HCT116 (cell line): ENCODE measurements at regions not wholly inside any gene's neighbourhood (a gene's known extent, or its start where the extent isn't known, plus 50 kb on each side); places are given as distances from the start of the nearest gene placed in this dataset.

Experiments used
- ATAC-seq: fragments of 200-7000 bp; cut with Tn5 transposase; 2 replicates; pipeline ENCODE4 v1.9.1; 2020; ENCODE audit warnings: mild to moderate bottlenecking, moderate library complexity
- BruUV-seq: library from RNA; stranded (reverse); fragments of 400-500 nt; replicated peaks from 2 replicates; lab custom pipeline; 2021; lab: Mats Ljungman, UMichigan
- CTCF ChIA-PET: fragments of 300-600 bp; sonication (Branson Sonifier 250); formaldehyde crosslinking; loops from one replicate; lab custom pipeline; 2021; ENCODE audit warnings: antibody characterized with exemption; lab: Charles Lee
- POLR2A ChIA-PET: fragments of 300-600, 350-600 bp; sonication (Branson Sonifier 250); formaldehyde crosslinking; loops from one replicate; lab custom pipeline; 2021; ENCODE audit warnings: antibody characterized with exemption; lab: Charles Lee
- RAD21 ChIA-PET, 2 experiments: fragments of 300-600 bp; sonication (Branson Sonifier 250); formaldehyde crosslinking; loops; one replicate each; lab custom pipeline; 2023; ENCODE audit warnings: low total read pairs in 2 of 2; ENCODE audit not compliant: uncharacterized antibody in 2 of 2, unreplicated experiment in 2 of 2, low non-redundant PET in 1 of 2; lab: Charles Lee
- DNase-seq: peaks from one replicate; pipeline ENCODE4 v3.0.0-alpha.2; 2010; ENCODE audit warnings: low read depth, low spot score
- H2AFZ ChIP-seq: fragments of 200-600 bp; shearing (Covaris generic), sonication (generic); 2 replicates; pipeline ENCODE4 v1.6.1; 2017; ENCODE audit warnings: low read depth, mixed run types, mixed read lengths, antibody characterized with exemption, low read length; ENCODE audit not compliant: poor library complexity, severe bottlenecking
- H3K27ac ChIP-seq: 2 replicates; pipeline ENCODE4 v1.5.1; 2012; ENCODE audit warnings: low read depth, low read length
- H3K27me3 ChIP-seq: fragments of 200-600 bp; sonication (generic); 2 replicates; pipeline ENCODE4 v1.6.1; 2016; ENCODE audit warnings: mixed run types, low read length, mixed read lengths; ENCODE audit not compliant: insufficient read depth
- H3K36me3 ChIP-seq, 2 experiments: fragments of 200-500 bp in 1 of 2; fragments of 200-600 bp in 1 of 2; sonication (Bioruptor generic) in 1 of 2; sonication (generic) in 1 of 2; 2 replicates each; pipeline versions ENCODE4 v1.5.1 to v1.6.1; 2014 to 2016; ENCODE audit warnings: low read length in 2 of 2, inconsistent platforms in 1 of 2, mixed read lengths in 1 of 2, mixed run types in 1 of 2; ENCODE audit not compliant: insufficient read depth in 2 of 2, control insufficient read depth in 1 of 2
- H3K4me1 ChIP-seq, 2 experiments: fragments of 200-600 bp in 1 of 2; sonication (generic) in 1 of 2; 2 replicates each; pipeline versions ENCODE4 v1.5.1 to v1.6.1; 2012 to 2017; ENCODE audit warnings: low read length in 2 of 2, inconsistent platforms in 1 of 2, mild to moderate bottlenecking in 1 of 2, mixed read lengths in 1 of 2, mixed run types in 1 of 2, moderate library complexity in 1 of 2; ENCODE audit not compliant: insufficient read depth in 2 of 2, control insufficient read depth in 1 of 2
- H3K4me2 ChIP-seq: fragments of 200-600 bp; sonication (generic); 2 replicates; pipeline ENCODE4 v1.6.1; 2017; ENCODE audit warnings: mixed run types, low read length, mixed read lengths
- H3K4me3 ChIP-seq, 2 experiments: fragments of 200-600 bp in 1 of 2; sonication (generic) in 1 of 2; replicated peaks in 1 of 2; 2 replicates each; pipeline ENCODE4 v1.5.1; 2011 to 2016; ENCODE audit warnings: low read length in 2 of 2, control low read depth in 1 of 2, low read depth in 1 of 2, mild to moderate bottlenecking in 1 of 2, mixed read lengths in 1 of 2, mixed run types in 1 of 2
- H3K79me2 ChIP-seq: fragments of 200-600 bp; sonication (generic); 2 replicates; pipeline ENCODE4 v1.6.1; 2017; ENCODE audit warnings: mild to moderate bottlenecking, mixed run types, low read length, moderate library complexity, mixed read lengths; ENCODE audit not compliant: insufficient read depth
- H3K9ac ChIP-seq: fragments of 200-600 bp; sonication (generic); 2 replicates; pipeline ENCODE4 v1.6.1; 2016; ENCODE audit warnings: low read length, mixed read lengths
- H3K9me2 ChIP-seq: fragments of 200-600 bp; sonication (generic), shearing (Covaris generic); 2 replicates; pipeline ENCODE4 v1.6.1; 2017; ENCODE audit warnings: mixed run types, mild to moderate bottlenecking, moderate library complexity; ENCODE audit not compliant: insufficient read depth
- H3K9me3 ChIP-seq, 2 experiments: fragments of 200-500 bp in 1 of 2; fragments of 200-600 bp in 1 of 2; sonication (Bioruptor generic) in 1 of 2; sonication (generic) in 1 of 2; 2 replicates each; pipeline ENCODE4 v1.6.1; 2014 to 2017; ENCODE audit warnings: low read length in 2 of 2, mixed read lengths in 2 of 2, inconsistent platforms in 1 of 2, low read depth in 1 of 2, mild to moderate bottlenecking in 1 of 2, mixed run types in 1 of 2, moderate library complexity in 1 of 2; ENCODE audit not compliant: control insufficient read depth in 1 of 2, insufficient read depth in 1 of 2
- H4K20me1 ChIP-seq: fragments of 200-600 bp; sonication (generic), shearing (Covaris generic); 2 replicates; pipeline ENCODE4 v1.6.1; 2017; ENCODE audit warnings: mixed run types, mild to moderate bottlenecking, moderate library complexity; ENCODE audit not compliant: insufficient read depth
- ATF3 ChIP-seq: IDR thresholded peaks from 2 replicates; pipeline ENCODE4 v1.6.1; 2012
- CBX3 ChIP-seq: IDR thresholded peaks from 2 replicates; pipeline ENCODE4 v1.6.1; 2012; ENCODE audit warnings: low read depth
- CEBPB ChIP-seq: IDR thresholded peaks from 2 replicates; pipeline ENCODE4 v1.6.1; 2012; ENCODE audit warnings: low read depth
- CTCF ChIP-seq, 3 experiments: fragments of 200-600 bp in 1 of 3; sonication (generic) in 1 of 3; IDR thresholded peaks in 2 of 3; conservative IDR thresholded peaks in 1 of 3; 2 replicates each; pipeline ENCODE4 v1.5.1; 2012 to 2017; ENCODE audit warnings: low read depth in 2 of 3, low read length in 2 of 3, antibody characterized with exemption in 1 of 3, borderline replicate concordance in 1 of 3, control low read depth in 1 of 3, mild to moderate bottlenecking in 1 of 3, mixed read lengths in 1 of 3, mixed run types in 1 of 3, moderate library complexity in 1 of 3; ENCODE audit not compliant: insufficient read depth in 1 of 3
- EGR1 ChIP-seq: IDR thresholded peaks from 2 replicates; pipeline ENCODE4 v1.6.1; 2012; ENCODE audit warnings: low read depth
- ELF1 ChIP-seq: IDR thresholded peaks from 2 replicates; pipeline ENCODE4 v1.6.1; 2012; ENCODE audit warnings: low read depth, borderline replicate concordance
- EZH2 ChIP-seq: fragments of 200-600 bp; sonication (generic); IDR thresholded peaks from 2 replicates; pipeline ENCODE4 v1.6.1; 2017; ENCODE audit warnings: antibody characterized with exemption, mixed run types
- EZH2phosphoT487 ChIP-seq: fragments of 200-600 bp; IDR thresholded peaks from 2 replicates; pipeline ENCODE4 v1.6.1; 2018; ENCODE audit warnings: antibody characterized with exemption, borderline replicate concordance
- FOSL1 ChIP-seq: IDR thresholded peaks from 2 replicates; pipeline ENCODE4 v1.6.1; 2012; ENCODE audit warnings: low read depth
- JUND ChIP-seq: IDR thresholded peaks from 2 replicates; pipeline ENCODE4 v1.6.1; 2012
- POLR2AphosphoS5 ChIP-seq: IDR thresholded peaks from 2 replicates; pipeline ENCODE4 v1.6.1; 2011; ENCODE audit warnings: mild to moderate bottlenecking, low read depth, low read length, moderate library complexity
- RAD21 ChIP-seq: IDR thresholded peaks from 2 replicates; pipeline ENCODE4 v1.6.1; 2012; ENCODE audit warnings: low read depth, mild to moderate bottlenecking
- SIN3A ChIP-seq: IDR thresholded peaks from 2 replicates; pipeline ENCODE4 v1.6.1; 2012; ENCODE audit warnings: low read depth
- SP1 ChIP-seq: IDR thresholded peaks from 2 replicates; pipeline ENCODE4 v1.6.1; 2012; ENCODE audit warnings: low read depth
- YY1 ChIP-seq: IDR thresholded peaks from 2 replicates; pipeline ENCODE4 v1.6.1; 2011; ENCODE audit warnings: low read length, low read depth, moderate library complexity, mild to moderate bottlenecking; ENCODE audit not compliant: insufficient replicate concordance; ENCODE audit errors: extremely low read depth
- ZBTB33 ChIP-seq: IDR thresholded peaks from 2 replicates; pipeline ENCODE4 v1.6.1; 2011; ENCODE audit warnings: mild to moderate bottlenecking, low read length, moderate library complexity; ENCODE audit not compliant: insufficient replicate concordance; ENCODE audit errors: extremely low read depth
- ZNF274 ChIP-seq: fragments of 200-500 bp; sonication (Bioruptor generic); IDR thresholded peaks from 2 replicates; pipeline ENCODE4 v1.6.1; 2014; ENCODE audit warnings: mild to moderate bottlenecking, low read depth, low read length, inconsistent platforms
- intact Hi-C: fragments of 100-400 bp; cut with micrococcal nuclease; formaldehyde crosslinking; loops from 2 replicates; pipeline ENCODE4 v1.10.0; 2022

GRCh38 chr4:57971261-57971660, 861.1 kb upstream of the IGFBP7 start (continued):
- no peak for TF ChIP-seq EZH2phosphoT487
- TF ChIP-seq SIN3A = no peak
- no peak for TF ChIP-seq FOSL1
- no peak for TF ChIP-seq POLR2AphosphoS5
- no peak for TF ChIP-seq ZNF274

- Histone ChIP-seq H3K4me3 (no peak overlapping the region), H3K79me2 (no peaks in the 10 kb centered on the region), H3K9me3 (peaks cover 0 to 6% of the 10 kb centered on the region in 2 experiments; a peak in 1 of 4 replicates), H3K36me3 (no peaks in the 10 kb centered on the region), H3K27me3 (no peaks in the 10 kb centered on the region), H2AFZ (no peak overlapping the region), H3K9me2 (no peaks in the 10 kb centered on the region), H3K4me2 (no peak overlapping the region), H3K9ac (no peak overlapping the region), H3K27ac (no peak overlapping the region), H3K4me1 (no peaks in the 10 kb centered on the region), H4K20me1 (no peaks in the 10 kb centered on the region)
- no peak for TF ChIP-seq EGR1
- TF ChIP-seq JUND = no peak
- no peak for TF ChIP-seq SP1
- no peak for TF ChIP-seq ATF3
- TF ChIP-seq EZH2 = no peak
- no peak for TF ChIP-seq FOSL1
- TF ChIP-seq CTCF (IDR thresholded peaks at IDR 0.05 in 2 of 3, conservative IDR thresholded peaks at IDR 0.05 in 1 of 3; ENCODE audit: borderline replicate concordance in 1 of 3, insufficient read depth in 1 of 3, low read depth in 2 of 3, low read length in 2 of 3) = no peak
- TF ChIP-seq YY1 = no peak
- no peak for TF ChIP-seq ZBTB33
- TF ChIP-seq ZNF274 = no peak
- TF ChIP-seq CBX3 = no peak
- no peak for TF ChIP-seq CEBPB
- no peak for TF ChIP-seq RAD21
- TF ChIP-seq SIN3A = no peak
- TF ChIP-seq POLR2AphosphoS5 = no peak
- TF ChIP-seq ELF1 = no peak
- CTCF ChIA-PET = no interaction called here
- RAD21 ChIA-PET = no interaction called here
- intact Hi-C loops = no loop called here
- BruUV-seq = no TSS peak
- POLR2A ChIA-PET = no interaction called here
- no peak for ATAC-seq
- DNase-seq = no peak
Observed at GRCh38 chr4:57966987-57967760, 857.0 kb upstream of the IGFBP7 start.
